B cell (primary cell): ENCODE measurements at regions not wholly inside any gene's neighbourhood (a gene's known extent, or its start where the extent isn't known, plus 50 kb on each side); places are given as distances from the start of the nearest gene placed in this dataset.

Experiments used
- ATAC-seq: fragments of 200-7000 bp; cut with Tn5 transposase; one replicate; pipeline ENCODE4 v1.10.0; 2021; ENCODE audit warnings: low read depth, mild to moderate bottlenecking, moderate number of reproducible peaks, moderate library complexity
- CTCF ChIA-PET: fragments of 350-600 bp; sonication (Branson Sonifier 250); formaldehyde crosslinking; loops from one replicate; lab custom pipeline; 2021; ENCODE audit warnings: antibody characterized with exemption, inconsistent platforms; lab: Charles Lee
- POLR2A ChIA-PET: fragments of 350-600 bp; sonication (Branson Sonifier 250); formaldehyde crosslinking; loops from one replicate; lab custom pipeline; 2021; ENCODE audit warnings: antibody characterized with exemption; lab: Charles Lee
- DNase-seq: peaks from one replicate; pipeline ENCODE4 v3.0.0; 2013
- H2AFZ ChIP-seq: 2 replicates; pipeline ENCODE4 v1.6.1; 2012; ENCODE audit warnings: mild to moderate bottlenecking, low read depth, low read length; ENCODE audit not compliant: insufficient read depth, poor library complexity, severe bottlenecking
- H3K27ac ChIP-seq, 2 donors: 1 replicate in 1 of 2; 2 replicates in 1 of 2; pipeline ENCODE4 v1.5.1; 2012 to 2013; ENCODE audit warnings: low read length in 2 of 2, mild to moderate bottlenecking in 2 of 2, moderate library complexity in 1 of 2
- H3K27me3 ChIP-seq, 4 experiments: fragments of 200-600 bp in 1 of 4; sonication (generic) in 1 of 4; replicated peaks in 1 of 4; 1 replicate in 2 of 4; 2 replicates in 2 of 4; pipeline versions ENCODE4 v1.6.1 to v1.7.0; 2013 to 2016; ENCODE audit warnings: low read length in 3 of 4, mild to moderate bottlenecking in 2 of 4, mixed read lengths in 1 of 4, moderate library complexity in 1 of 4; ENCODE audit not compliant: insufficient read depth in 4 of 4, control insufficient read depth in 3 of 4; ENCODE audit errors: control extremely low read depth in 1 of 4
- H3K36me3 ChIP-seq, 2 experiments: replicated peaks in 1 of 2; 1 replicate in 1 of 2; 2 replicates in 1 of 2; pipeline versions ENCODE4 v1.6.1 to v1.7.1; 2013; ENCODE audit warnings: low read length in 1 of 2; ENCODE audit not compliant: insufficient read depth in 2 of 2, control insufficient read depth in 1 of 2; ENCODE audit errors: control extremely low read depth in 1 of 2, extremely low read depth in 1 of 2
- H3K4me1 ChIP-seq, 2 donors: fragments of 200-600 bp in 1 of 2; sonication (generic) in 1 of 2; 1 replicate in 1 of 2; 2 replicates in 1 of 2; pipeline versions ENCODE4 v1.5.1 to v1.6.1; 2013 to 2017; ENCODE audit warnings: low read length in 2 of 2; ENCODE audit not compliant: control insufficient read depth in 2 of 2, insufficient read depth in 2 of 2
- H3K4me2 ChIP-seq: replicated peaks from 2 replicates; pipeline ENCODE3; 2012; ENCODE audit warnings: mild to moderate bottlenecking, low read depth, low read length; ENCODE audit not compliant: poor library complexity, severe bottlenecking
- H3K4me3 ChIP-seq, 5 experiments: fragments of 200-600 bp in 1 of 5; sonication (generic) in 1 of 5; 1 replicate in 3 of 5; 2 replicates in 2 of 5; pipeline versions ENCODE4 v1.5.1 to v1.7.0; 2011 to 2016; ENCODE audit warnings: low read length in 4 of 5, mild to moderate bottlenecking in 4 of 5, low read depth in 2 of 5, control low read depth in 1 of 5, moderate library complexity in 1 of 5; ENCODE audit not compliant: insufficient read depth in 1 of 5; ENCODE audit errors: control extremely low read depth in 1 of 5, extremely low read depth in 1 of 5
- H3K79me2 ChIP-seq: fragments of 200-600 bp; sonication (generic); one replicate; pipeline ENCODE4 v1.6.0; 2016; ENCODE audit warnings: low read length; ENCODE audit not compliant: control insufficient read depth, insufficient read depth
- H3K9ac ChIP-seq: fragments of 200-600 bp; sonication (generic); 2 replicates; pipeline ENCODE4 v1.6.1; 2017; ENCODE audit warnings: mild to moderate bottlenecking, low read length, moderate library complexity
- H3K9me3 ChIP-seq, 3 donors: one replicate each; pipeline versions ENCODE4 v1.6.1 to v1.7.1; 2013; ENCODE audit warnings: low read length in 2 of 3; ENCODE audit not compliant: control insufficient read depth in 2 of 3, insufficient read depth in 1 of 3; ENCODE audit errors: control extremely low read depth in 1 of 3
- H4K20me1 ChIP-seq: 2 replicates; pipeline ENCODE4 v1.6.0; 2012; ENCODE audit warnings: mild to moderate bottlenecking, low read length; ENCODE audit not compliant: insufficient read depth, control insufficient read depth, poor library complexity, severe bottlenecking
- H3K27ac Mint-ChIP-seq: one replicate; pipeline ENCODE4 v1.8.0; 2021; ENCODE audit warnings: mixed read lengths
- H3K27me3 Mint-ChIP-seq: one replicate; pipeline ENCODE4 v1.8.0; 2021; ENCODE audit warnings: mixed read lengths
- H3K4me1 Mint-ChIP-seq: one replicate; pipeline ENCODE4 v1.8.0; 2021; ENCODE audit warnings: mixed read lengths
- H3K4me3 Mint-ChIP-seq: one replicate; pipeline ENCODE4 v1.8.0; 2021; ENCODE audit warnings: mixed read lengths
- H3K9me3 Mint-ChIP-seq: one replicate; pipeline ENCODE4 v1.8.0; 2022; ENCODE audit warnings: mixed read lengths; ENCODE audit not compliant: insufficient read depth
- EZH2 ChIP-seq: IDR thresholded peaks from 2 replicates; pipeline ENCODE4 v1.6.1; 2012; ENCODE audit warnings: borderline replicate concordance, low read depth, mild to moderate bottlenecking, moderate library complexity, low read length; ENCODE audit not compliant: insufficient read depth, poor library complexity, severe bottlenecking
- whole genome bisulfite sequencing: methylation state at CpG from one replicate; pipeline ENCODE4 v1.1.5; 2013; ENCODE audit warnings: missing lambda C conversion rate; ENCODE audit not compliant: insufficient coverage; 5-methylcytosine and 5-hydroxymethylcytosine counted together
- intact Hi-C: fragments of 100-400 bp; cut with micrococcal nuclease; formaldehyde crosslinking; loops from one replicate; pipeline ENCODE4 v1.10.0; 2022
- TF ChIP-seq, protein P1 (sequence below): fragments of 200-600 bp; IDR thresholded peaks from one replicate; pipeline ENCODE4 v1.8.0; 2022; ENCODE audit warnings: antibody characterized with exemption, mild to moderate bottlenecking

DNA sequence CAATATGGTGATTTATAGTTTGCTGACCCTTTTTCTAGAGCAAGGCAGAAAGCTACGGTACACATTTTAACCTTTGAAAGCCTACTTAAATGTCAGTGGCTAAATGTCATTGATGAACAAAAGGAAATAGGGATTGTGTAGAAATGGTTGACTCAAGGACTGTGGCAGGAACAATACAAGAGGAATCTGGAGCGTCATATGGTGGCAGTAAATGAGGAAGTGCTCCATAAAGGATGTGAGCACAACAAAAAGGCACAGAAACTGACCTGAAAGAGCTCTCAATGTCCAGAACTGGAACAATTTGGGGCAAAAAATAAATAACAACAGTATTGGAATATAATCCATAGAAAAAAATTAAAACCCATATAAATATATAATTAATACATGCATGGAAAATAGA, 443.9 kb upstream of the VRK2 start:
- intact Hi-C loops, result no loop called here
- TF ChIP-seq EZH2, result no peak
- TF ChIP-seq, protein P1, sequence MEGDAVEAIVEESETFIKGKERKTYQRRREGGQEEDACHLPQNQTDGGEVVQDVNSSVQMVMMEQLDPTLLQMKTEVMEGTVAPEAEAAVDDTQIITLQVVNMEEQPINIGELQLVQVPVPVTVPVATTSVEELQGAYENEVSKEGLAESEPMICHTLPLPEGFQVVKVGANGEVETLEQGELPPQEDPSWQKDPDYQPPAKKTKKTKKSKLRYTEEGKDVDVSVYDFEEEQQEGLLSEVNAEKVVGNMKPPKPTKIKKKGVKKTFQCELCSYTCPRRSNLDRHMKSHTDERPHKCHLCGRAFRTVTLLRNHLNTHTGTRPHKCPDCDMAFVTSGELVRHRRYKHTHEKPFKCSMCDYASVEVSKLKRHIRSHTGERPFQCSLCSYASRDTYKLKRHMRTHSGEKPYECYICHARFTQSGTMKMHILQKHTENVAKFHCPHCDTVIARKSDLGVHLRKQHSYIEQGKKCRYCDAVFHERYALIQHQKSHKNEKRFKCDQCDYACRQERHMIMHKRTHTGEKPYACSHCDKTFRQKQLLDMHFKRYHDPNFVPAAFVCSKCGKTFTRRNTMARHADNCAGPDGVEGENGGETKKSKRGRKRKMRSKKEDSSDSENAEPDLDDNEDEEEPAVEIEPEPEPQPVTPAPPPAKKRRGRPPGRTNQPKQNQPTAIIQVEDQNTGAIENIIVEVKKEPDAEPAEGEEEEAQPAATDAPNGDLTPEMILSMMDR, result no peak
- WGBS, result 50% methylated on average over 2 of the region's 2 CpGs
- Histone ChIP-seq H3K4me2 (no peak overlapping the region), H3K9me3 (no peaks in the 10 kb centered on the region), H3K4me1 (no peaks in the 10 kb centered on the region), H3K79me2 (no peaks in the 10 kb centered on the region), H3K4me3 (no peak overlapping the region), H3K9ac (no peak overlapping the region), H2AFZ (no peak overlapping the region), H3K27ac (no peak overlapping the region), H4K20me1 (no peaks in the 10 kb centered on the region), H3K36me3 (no peaks in the 10 kb centered on the region), H3K27me3 (no peaks in the 10 kb centered on the region)
- H3K4me1 Mint-ChIP-seq, result peaks cover 4% of the 10 kb centered on the region
- no peak overlapping the region for H3K27ac Mint-ChIP-seq
- DNase-seq, result no peak
- no peak overlapping the region for H3K4me3 Mint-ChIP-seq
- ChIA-PET CTCF (no interaction called here), POLR2A (no interaction called here)
- H3K27me3 Mint-ChIP-seq, result no peaks in the 10 kb centered on the region
- peaks cover 4% of the 10 kb centered on the region for H3K9me3 Mint-ChIP-seq
- no peak for ATAC-seq

GRCh38 chr2:57614988-57615387, 431.6 kb upstream of the VRK2 start:
- TF ChIP-seq, protein P1, result no peak
- Histone ChIP-seq H3K27me3 (no peaks in the 10 kb centered on the region), H3K9ac (no peak overlapping the region), H2AFZ (no peak overlapping the region), H3K4me1 (peaks cover 0 to 6% of the 10 kb centered on the region in 2 donors), H3K79me2 (no peaks in the 10 kb centered on the region), H3K4me3 (no peak overlapping the region), H4K20me1 (no peaks in the 10 kb centered on the region), H3K4me2 (no peak overlapping the region), H3K27ac (no peak overlapping the region), H3K9me3 (no peaks in the 10 kb centered on the region), H3K36me3 (no peaks in the 10 kb centered on the region)
- 92% methylated on average over 2 of the region's 3 CpGs for WGBS
- DNase-seq, result no peak
- ChIA-PET POLR2A (no interaction called here), CTCF (no interaction called here)
- H3K4me1 Mint-ChIP-seq, result peaks cover 9% of the 10 kb centered on the region
- H3K4me3 Mint-ChIP-seq, result no peak overlapping the region
- no peak overlapping the region for H3K27ac Mint-ChIP-seq
- no peaks in the 10 kb centered on the region for H3K27me3 Mint-ChIP-seq
- ATAC-seq, result no peak
- intact Hi-C loops, result no loop called here
- no peaks in the 10 kb centered on the region for H3K9me3 Mint-ChIP-seq
